Coronary artery (tissue), 2 donors: ENCODE measurements at regions not wholly inside any gene's neighbourhood (a gene's known extent, or its start where the extent isn't known, plus 50 kb on each side); places are given as distances from the start of the nearest gene placed in this dataset.

Source experiments
- DNase-seq: peaks from one replicate; pipeline ENCODE4 v3.0.0-alpha.2; 2017; ENCODE audit warnings: low spot score
- H3K27ac ChIP-seq, 2 donors: fragments of 200-600 bp; sonication (generic); one replicate each; pipeline ENCODE4 v1.5.1; 2016 to 2019
- H3K4me3 ChIP-seq: fragments of 200-600 bp; sonication (generic); 2 replicates; pipeline ENCODE4 v1.5.1; 2016; ENCODE audit warnings: mild to moderate bottlenecking, moderate library complexity
- TF ChIP-seq, protein P1 (sequence below): fragments of 200-600 bp; sonication (generic); IDR thresholded peaks from one replicate; pipeline ENCODE4 v1.5.1; 2019; ENCODE audit warnings: antibody characterized with exemption

GRCh38 chr6:9628819-9629218 is 786.1 kb downstream of the TFAP2A start:
- Histone ChIP-seq H3K27ac (no peak overlapping the region), H3K4me3 (no peak overlapping the region)
- DNase-seq, result no peak
- TF ChIP-seq, protein P1, sequence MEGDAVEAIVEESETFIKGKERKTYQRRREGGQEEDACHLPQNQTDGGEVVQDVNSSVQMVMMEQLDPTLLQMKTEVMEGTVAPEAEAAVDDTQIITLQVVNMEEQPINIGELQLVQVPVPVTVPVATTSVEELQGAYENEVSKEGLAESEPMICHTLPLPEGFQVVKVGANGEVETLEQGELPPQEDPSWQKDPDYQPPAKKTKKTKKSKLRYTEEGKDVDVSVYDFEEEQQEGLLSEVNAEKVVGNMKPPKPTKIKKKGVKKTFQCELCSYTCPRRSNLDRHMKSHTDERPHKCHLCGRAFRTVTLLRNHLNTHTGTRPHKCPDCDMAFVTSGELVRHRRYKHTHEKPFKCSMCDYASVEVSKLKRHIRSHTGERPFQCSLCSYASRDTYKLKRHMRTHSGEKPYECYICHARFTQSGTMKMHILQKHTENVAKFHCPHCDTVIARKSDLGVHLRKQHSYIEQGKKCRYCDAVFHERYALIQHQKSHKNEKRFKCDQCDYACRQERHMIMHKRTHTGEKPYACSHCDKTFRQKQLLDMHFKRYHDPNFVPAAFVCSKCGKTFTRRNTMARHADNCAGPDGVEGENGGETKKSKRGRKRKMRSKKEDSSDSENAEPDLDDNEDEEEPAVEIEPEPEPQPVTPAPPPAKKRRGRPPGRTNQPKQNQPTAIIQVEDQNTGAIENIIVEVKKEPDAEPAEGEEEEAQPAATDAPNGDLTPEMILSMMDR, result no peak

- no peak overlapping the region for H3K27ac ChIP-seq
- H3K4me3 ChIP-seq, result no peak overlapping the region
- TF ChIP-seq, protein P1, result no peak
- DNase-seq, result no peak
These were observed 787.0 kb downstream of the TFAP2A start for GRCh38 chr6:9627916-9628315.

- TF ChIP-seq, protein P1, result no peak
- no peak overlapping the region for H3K27ac ChIP-seq
- DNase-seq, result no peak
- no peak overlapping the region for H3K4me3 ChIP-seq
These were observed 790.9 kb downstream of the TFAP2A start for GRCh38 chr6:9623985-9624384.

DNA sequence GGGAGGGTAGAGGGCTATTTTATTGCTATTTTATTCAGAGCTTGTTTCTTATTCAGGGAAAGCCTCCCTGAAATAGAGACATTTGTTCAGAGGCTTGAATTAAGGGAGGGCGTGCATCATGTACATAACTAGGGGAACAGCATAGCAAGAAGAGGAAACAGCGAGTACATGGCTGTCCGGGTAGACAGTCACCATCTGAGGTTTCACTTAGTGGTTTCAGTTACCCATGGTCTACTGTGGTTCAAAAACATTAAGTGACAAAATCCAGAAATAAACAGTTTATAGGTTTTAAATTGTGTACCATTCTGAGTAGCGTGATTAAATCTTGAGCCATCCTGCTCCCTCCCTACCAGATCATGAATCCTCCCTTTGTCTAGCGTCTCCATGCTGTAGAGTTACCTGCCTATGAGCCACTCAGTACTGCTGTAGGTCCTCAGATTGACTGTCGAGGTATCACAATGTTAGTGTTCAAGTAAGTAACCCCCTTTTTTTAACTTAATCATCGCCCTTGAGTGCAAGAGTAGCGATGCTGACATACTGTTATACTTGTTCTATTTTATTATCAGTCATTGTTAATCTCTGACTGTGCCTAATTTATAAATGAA is 791.5 kb downstream of the TFAP2A start:
- Histone ChIP-seq H3K27ac (no peak overlapping the region), H3K4me3 (no peak overlapping the region)
- TF ChIP-seq, protein P1, result no peak
- no peak for DNase-seq

GRCh38 chr6:9621276-9621675 is 793.6 kb downstream of the TFAP2A start:
- DNase-seq, result no peak
- TF ChIP-seq, protein P1, result no peak
- Histone ChIP-seq H3K4me3 (no peak overlapping the region), H3K27ac (no peak overlapping the region)

DNA sequence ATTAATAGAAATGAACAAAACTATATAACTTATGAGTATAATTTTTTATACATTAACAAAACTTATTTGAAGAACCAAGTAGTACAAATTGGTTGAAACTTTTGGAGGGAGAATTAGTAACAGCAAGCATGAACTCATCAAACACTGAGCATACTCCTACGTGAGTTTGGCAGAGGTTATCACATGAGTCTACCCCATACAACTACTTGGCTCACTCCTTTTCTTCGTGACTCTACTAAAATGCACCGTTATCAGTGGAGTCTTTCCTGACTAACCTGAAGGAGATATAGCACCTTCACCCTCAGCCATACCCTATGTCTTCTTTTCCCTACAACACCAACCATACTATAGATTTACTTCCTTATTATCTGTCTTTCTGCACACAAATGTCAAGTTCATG is 794.2 kb downstream of the TFAP2A start:
- no peak overlapping the region for H3K27ac ChIP-seq
- H3K4me3 ChIP-seq, result no peak overlapping the region
- TF ChIP-seq, protein P1, result no peak
- DNase-seq, result no peak

- TF ChIP-seq, protein P1, result no peak
- Histone ChIP-seq H3K27ac (no peak overlapping the region), H3K4me3 (no peak overlapping the region)
- DNase-seq, result no peak
These were observed 794.6 kb downstream of the TFAP2A start for GRCh38 chr6:9620263-9620662.
